HG03108 (cell line): ENCODE measurements at regions not wholly inside any gene's neighbourhood (a gene's known extent, or its start where the extent isn't known, plus 50 kb on each side); places are given as distances from the start of the nearest gene placed in this dataset.
"Not testable (repeated sequence)": the region's sequence is repeated elsewhere in the genome, so short reads cannot be mapped to it uniquely, and the experiment has no call there.

ENCODE experiments used
- ATAC-seq: cut with Tn5 transposase; IDR thresholded peaks from one replicate; pipeline ENCODE4 v1.9.1; 2021; ENCODE audit warnings: moderate library complexity; ENCODE audit not compliant: unreplicated experiment

DNA sequence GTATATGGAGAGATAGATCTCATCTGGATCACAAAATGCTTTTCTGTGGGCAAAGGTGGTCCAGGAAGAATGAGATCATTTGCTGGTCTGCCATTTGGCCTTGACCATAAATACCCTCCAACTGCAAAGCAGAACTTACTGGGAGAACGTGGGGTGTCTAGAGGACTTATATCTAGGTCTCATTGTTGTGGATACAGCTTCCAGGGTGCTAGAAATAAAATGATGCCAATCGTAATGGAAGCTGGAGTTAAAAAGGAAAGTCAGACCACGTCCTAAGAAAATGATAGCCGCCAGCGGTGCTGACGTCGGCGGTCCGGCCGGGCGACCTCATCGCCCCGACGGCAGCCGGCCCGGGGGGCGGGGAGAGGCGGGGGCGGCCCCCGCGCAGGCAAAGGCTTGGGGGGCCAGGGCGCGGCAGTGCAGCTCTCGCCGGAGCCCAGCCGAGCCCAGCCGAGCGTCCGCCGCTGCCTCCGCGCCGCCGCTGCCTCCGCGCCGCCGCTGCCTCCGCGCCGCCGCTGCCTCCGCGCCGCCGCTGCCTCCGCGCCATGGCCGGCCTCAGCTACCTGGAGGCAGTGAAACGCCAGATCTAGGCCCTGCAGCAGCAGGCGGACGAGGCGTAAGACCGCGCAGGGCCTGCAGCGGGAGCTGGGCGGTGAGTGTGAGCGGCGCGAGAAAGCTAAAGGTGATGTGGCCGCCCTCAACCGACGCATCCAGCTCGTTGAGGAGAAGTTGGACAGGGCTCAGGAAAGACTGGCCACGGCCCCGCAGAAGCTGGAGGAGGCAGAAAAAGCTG, 89.5 kb downstream of the EOMES start:
- peak; percentile 72 for ATAC-seq

DNA sequence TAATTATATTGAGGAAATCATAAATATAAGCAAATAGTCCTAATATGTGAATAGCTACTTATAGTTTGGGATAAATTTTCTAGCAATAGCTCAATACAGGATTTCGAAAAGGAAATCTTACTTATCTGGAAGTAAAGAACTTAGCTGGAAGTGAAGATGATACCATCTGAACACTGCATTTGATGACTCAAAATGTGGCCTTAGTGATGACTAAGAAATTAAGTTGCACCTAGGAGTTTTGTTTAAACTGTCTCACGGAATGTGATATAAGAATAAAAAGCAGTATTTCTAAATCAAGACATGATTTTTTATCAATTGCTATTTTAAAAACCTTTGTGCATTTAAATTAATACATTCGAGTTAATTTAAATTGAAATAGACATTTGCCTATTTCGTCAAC, 91.2 kb downstream of the EOMES start:
- no peak for ATAC-seq

DNA sequence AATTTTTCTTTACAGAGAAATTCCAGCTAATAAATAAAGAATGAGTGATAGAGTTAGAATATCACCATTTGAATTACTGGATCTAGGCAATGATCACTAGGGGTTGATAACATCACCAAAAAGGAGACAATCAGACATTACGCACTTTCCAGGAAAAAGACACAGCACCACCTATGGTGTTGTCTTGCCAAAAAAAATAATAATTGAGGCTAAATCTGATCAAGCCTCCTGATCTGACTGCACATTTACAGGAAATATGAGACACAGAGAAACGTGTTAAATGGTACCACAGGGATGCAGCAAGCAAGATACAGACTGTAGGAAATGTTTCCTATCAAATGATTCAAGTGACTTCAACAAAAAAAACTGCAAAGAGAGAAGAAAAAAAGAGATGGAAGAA, 92.8 kb downstream of the EOMES start:
- no peak for ATAC-seq

DNA sequence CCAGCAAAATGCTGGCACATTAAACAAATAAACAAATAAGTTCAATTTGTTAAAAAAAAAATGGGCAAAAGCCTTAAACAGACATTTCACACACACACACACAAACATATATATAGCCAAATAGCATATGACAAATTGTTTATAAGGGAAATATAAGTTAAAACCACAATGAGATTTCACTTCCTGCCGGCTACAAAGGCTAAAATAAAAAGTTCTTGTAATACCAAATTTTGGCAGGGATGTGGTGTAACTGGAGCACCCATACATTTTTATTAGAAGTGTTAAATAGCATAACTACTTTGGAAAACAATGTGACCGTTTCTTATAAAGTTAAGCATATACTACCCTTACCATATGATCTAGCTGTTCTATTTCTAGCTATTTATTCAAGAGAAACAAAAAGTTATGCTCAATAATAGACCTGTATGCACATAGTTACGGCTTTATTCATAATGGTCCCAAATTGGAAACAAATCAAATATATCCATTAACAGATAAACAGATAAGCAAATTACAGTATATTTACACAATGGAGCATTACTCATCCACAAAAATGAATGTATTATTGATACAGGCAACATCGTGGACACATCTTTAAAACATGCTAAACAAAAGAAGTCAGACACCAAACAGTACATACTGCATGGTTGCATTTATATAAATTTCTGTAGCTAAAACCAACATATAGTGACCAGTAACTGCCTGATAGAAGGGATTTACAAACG, 93.9 kb downstream of the EOMES start:
- no peak for ATAC-seq

DNA sequence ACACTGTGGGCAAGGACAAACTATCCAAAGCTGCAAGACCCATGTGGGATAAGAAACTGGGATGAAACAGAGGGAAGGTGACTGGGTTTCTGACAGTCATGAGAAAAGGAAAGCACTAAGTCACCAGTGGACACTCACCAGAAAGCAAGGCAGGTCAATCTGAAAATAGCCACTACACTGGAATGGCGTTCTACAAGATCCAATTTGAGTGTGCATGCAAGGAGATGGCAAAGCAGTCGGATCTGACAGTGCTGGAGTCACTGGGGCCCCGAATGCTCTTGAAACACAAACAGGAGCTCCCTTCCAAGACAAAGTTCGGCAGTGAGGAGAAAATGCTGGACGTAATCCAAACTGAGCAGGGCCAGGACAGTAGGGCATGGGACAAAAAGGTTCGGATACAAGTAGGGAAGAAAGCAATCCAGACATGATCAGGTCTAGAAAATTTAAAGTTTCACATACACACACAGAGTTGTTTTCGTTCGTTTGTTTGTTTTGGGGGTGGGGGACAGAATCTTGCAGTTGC, 95.5 kb downstream of the EOMES start:
- ATAC-seq = no peak

DNA sequence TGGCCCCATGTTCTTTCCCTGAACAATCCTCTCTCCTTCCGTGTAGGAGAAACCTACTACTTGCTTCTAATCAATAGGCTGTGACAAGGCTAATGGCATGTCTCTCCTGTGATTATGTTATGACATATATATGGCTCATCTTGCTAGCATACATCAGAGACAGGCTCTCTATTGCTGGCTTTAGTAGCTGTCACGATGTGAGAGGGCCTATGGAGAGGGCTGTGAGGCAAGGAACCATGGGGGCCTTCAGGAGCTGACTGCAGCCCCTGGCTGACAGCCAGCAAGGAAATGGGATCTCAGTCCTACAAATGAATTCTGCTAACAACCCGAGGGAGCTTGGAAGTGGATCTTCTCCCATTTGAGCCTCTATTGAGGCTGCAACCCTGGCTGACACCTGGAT, 96.3 kb downstream of the EOMES start:
- no peak for ATAC-seq

DNA sequence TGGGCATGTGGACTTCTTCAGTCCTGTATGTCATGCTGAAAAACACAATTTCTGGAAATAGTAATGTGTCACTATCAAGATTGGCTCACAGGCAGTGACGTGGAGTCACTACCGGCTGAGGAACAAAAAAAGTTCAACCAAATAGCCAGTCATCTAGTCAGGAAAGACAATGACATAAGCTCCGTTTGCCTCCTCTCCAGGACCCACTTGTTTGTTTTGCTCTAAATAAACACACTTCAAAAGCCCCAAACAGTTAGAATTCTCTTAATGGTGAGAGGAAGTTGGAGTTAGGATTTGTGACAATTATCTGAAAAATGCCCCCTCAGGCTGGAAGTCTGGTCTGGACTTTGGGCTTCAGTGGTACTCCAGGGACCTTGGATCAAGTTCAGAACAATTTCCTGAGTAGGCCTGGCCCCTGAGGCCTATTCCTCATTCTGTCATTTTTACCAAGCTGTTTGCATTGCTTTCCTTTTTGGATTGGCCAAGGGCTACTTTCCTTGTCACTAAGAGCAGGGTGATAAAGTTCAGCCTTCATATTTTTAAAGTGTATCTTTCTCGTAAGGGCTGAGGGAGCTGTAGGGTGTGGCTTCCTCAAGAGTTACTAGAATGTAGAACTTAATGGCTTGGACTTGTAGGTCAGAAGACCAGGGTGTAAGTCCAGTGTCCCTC, 98.9 kb downstream of the EOMES start:
- no peak for ATAC-seq

DNA sequence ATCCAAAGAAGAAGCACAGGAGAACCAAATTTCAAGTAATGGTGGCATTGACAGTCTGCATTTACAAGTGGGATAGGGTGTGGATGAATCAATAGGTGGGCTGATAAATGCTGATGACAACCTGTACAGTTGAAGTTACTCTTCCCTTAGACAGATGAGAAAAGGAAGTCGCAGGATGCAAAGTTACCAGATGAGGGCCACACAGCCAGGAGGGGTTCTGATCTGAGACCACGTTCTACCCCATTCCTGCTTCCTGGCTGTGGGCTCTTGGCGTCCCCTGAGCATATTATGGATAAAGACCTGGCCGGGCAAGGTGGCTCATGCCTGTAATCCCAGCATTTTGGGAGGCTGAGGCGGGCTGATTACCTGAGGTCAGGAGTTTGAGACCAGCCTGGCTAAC, 104.6 kb downstream of the EOMES start:
- ATAC-seq = no peak

DNA sequence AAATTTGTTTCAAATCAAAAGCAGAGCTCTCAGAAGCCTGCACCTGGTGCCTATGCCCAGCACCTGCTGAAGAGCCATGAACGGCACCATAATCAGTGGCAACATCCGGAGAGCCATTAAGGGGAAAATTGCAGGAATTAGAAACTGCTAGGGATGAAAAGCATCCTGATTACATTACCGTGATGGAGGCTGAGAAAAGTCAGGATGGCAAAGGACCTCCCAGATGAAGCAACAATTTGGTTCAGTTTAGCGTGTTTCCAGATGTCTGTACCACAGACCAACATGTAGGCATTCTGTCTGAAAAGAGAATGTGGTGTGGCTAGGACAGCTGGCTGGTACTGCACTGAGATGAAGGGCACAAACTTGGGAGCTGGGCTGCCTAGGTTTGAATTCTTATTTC, 106.1 kb downstream of the EOMES start:
- ATAC-seq = no peak

DNA sequence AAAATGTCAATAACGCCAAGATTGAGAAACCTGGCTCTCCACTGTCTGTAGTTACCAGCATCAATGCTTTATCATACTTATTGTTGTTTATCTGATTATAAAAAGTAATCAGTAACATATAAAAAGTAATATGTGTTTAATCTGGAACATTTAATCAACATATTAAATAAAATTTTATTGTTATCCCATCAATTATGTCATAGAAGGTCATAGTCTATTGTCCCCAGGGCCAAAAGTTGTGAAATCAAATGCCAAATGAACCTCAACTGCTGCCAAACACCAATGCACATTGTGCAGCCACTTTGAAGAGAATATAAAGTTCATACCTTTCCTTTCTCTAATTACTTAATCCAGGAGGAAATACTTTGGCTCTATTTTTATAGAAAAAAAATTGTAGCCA, 106.6 kb downstream of the EOMES start:
- ATAC-seq = no peak

DNA sequence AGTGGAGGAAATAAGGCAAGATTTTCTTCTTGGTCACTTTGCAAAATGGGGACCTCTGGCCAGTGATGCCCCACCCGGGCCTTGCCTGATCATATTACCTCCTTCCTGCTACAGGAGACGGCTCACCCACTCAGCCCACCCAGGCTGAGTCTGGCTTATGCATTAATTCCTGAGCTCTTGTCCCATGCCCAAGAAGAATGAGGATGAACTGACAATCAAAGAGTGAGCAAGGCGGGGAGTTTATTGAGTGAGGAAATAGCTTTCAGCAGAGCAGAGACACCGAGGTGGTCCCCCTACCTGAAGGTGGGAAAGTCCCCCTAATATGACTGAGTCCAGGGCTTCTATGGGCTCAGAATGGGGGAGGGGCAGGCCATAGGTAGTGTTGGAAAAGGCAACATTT, 107.5 kb downstream of the EOMES start:
- ATAC-seq = no peak

DNA sequence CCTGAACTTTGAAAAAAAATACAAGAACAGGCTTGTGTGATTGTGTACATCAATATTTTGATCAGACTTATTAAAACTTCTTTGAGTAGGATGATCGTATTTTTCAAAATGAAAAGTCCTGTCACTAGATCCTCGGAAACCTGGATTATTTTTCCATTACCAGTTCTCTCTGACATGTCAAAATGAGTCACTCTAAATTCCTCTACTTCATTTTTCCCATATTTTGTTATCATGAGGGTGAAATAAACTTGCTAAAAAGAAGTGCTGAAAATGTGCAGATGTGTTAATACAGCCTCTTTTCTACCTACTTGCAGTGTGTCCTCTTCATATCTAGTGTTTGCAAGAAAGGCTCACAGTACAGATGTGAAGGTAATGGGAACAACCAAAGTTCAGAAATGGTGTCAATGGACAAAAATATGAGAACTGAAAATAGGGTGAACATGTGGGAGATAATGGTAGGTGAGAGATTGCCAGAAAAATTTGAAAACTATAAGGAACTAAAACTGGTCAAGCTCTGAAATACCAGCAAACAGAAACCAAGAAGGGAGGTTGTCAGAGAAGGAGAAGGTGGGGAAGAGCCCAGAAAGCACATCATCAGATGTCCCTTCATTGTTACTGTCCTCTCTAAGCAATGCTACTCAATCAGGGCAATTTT, 108.2 kb downstream of the EOMES start:
- no peak for ATAC-seq

DNA sequence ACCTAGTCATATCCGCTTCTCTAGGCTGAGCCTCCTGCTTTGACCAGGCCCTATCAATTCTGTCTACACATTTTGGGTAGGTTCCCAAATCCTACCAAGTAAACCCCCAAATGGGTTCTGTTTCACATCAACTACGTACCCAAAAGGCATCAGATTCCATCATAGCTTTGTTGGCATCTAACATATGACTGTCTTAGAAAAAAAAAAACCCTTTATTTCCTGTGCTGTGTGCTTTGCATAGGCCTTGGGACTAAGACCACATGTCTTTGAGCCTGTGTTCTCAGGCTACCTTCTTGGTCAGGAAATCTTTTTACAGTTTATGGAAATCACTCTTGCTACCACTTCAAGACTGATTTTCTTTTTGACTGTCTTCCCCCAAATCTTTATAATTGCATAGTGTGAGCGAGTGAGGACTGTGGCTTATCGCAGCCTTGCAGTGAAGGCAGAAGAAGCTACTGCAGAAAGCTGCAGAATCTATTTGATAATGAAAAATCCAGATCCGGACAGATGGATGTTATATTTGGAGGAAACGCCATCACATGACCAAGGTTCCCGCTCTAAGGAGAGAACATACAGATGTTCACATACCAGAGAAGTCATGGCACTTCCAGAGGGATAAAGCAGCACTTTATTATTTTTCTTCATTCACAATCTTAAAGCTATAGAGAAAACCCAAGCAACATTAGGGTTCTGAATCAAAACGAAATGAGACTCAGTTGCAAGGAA, 111.2 kb downstream of the EOMES start:
- peak; percentile 69 for ATAC-seq

DNA sequence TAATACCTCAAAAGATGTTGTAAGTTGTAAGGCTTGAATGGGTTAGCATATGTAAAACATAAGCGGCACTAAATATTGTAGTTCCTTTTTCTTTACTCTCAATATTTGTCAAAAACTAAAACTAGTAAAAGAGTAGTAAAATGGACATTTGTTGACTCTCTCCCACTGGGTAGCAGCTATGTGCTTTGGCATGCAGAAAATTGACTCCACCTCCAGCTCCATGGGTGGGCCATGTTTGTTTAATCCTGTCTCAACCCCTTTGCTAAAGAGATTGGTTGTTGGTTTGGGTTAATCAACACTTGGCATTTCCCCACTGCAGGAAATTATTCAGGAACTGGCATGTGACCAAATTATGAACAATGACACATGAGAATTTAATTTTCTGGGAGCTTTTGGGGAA, 114.8 kb downstream of the EOMES start:
- ATAC-seq = no peak

DNA sequence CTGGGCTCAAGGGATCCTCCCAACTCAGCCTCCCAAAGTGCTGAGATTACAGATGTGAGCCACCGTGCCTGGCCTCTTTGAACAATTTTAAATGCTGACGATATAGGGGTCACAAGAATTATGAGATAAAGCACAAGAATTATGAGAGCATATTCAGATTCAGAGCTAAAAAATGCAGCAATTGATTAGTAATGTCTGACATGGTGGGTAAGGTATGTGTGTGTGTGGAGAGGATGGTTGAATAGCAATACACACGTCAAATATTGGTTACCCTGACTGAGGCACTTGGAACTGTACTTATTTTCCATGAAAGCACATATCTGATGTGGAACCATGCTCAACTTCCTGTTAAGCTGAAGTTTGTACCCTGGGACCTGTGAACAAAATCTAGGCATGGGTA, 115.6 kb downstream of the EOMES start:
- ATAC-seq = no peak

DNA sequence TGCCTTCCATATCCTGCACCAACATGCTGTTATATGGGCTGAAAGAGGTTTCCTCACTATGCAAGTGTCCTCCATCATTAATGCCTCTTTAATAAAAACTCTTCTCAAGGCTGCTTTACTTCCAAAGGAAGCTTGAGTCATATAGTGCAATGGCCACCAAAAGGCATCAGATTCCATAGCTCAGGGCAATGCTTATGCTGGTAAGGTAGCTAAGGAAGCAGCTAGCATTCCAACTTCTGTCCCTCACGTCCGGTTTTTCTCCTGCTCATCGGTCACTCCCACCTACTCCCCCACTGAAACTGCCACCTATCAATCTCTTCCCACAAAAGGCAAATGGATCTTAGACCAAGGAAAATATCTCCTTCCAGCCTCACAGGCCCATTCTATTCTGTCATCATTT, 117.1 kb upstream of the SLC4A7 start:
- ATAC-seq = not testable (repeated sequence)

DNA sequence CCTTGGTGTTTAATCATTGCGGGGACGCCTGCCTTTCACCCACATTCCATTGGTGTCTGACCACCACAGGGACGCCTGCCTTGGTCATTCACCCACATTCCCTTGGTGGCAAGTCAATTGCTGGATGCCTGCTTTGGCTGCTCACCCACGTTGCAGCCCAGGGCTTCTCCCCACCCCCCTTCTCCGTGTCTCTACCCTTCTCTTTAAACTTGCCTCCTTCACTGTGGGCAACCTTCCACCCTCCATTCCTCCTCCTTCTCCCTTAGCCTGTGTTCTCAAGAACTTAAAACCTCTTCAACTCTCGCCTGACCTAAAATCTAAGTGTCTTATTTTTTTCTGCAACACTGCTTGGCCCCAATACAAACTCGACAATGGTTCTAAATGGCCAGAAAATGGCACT, 115.6 kb upstream of the SLC4A7 start:
- not testable (repeated sequence) for ATAC-seq

DNA sequence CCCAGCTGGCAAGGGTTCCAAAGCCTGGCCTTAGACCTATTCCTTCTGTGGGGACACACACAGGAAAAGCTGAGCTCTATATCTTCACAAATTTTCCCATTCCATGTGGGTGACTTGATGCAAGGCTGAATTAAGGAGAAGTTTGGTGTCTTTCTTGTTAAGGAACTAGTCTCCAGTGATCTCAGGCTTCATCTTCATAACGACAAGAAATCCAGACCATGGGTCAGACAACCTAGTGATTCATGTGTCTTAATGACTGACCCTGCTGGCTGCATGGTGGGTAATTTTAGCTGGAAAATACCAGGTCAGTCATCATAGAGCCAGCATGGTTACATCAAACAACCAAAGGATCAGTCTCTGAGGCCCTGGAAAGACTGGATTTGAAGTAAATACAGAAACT, 112.7 kb upstream of the SLC4A7 start:
- ATAC-seq = no peak

DNA sequence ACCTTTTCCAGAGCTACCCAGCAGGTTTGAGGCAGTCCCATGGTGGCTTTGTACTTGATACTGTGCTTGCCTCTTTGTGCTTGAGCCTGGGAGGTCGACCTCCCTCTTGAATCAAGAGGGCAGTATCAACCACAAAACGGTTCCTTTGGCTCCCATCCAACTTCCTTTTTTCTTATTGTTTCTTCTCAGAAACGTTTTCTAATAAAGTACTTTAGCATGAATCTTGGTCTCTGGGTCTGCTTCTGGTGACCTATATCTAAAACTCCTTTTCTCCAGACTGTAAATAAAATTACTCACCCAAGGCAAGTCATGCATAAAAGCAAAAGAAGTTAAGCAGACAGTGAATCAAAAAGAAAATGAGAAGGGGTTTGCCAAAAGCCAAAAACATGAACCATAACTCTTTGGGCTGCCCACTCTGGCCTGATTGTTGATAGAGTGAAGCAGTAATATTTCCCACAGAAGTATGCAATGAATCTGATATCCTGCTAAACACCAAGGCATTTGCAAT, 112.2 kb upstream of the SLC4A7 start:
- peak; percentile 58 for ATAC-seq

DNA sequence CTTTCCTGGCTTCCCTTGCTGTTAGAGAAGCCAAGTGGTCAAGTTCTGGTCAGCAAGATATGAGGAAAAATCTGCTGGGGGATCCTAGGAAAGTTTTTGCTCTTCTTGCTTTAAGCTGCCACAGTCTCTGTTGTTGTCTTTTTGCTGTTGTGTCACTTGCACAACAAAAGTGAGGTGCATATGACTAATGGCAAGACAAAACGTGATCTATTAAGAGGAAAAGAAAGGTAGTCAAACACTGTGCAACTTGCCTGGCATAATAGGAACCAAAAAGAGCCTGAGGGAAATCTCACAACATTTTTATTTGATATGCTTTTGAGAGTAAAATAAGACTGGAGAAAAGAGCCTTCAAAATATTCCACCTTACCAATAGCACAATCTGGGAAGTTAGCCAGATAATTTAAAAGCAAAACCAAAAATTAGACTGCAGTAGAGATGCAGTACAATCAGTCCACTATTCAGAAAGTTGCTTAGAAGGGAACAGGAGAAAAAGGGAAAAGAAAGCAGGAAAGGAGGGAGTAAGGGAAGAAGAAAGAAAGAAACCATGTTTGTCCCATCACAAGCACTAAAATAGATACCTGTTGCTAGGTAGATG, 110.0 kb upstream of the SLC4A7 start:
- ATAC-seq = no peak
